Stimulated activated CD4-positive, alpha-beta T cell treated with anti-CD3 and anti-CD28 coated beads, Interleukin-12 subunit alpha, Interleukin-12 subunit beta, amount 100 ng/mL, for 4 hours (primary cell): ENCODE measurements at regions not wholly inside any gene's neighbourhood (a gene's known extent, or its start where the extent isn't known, plus 50 kb on each side); places are given as distances from the start of the nearest gene placed in this dataset.
"Not testable (repeated sequence)": the region's sequence is repeated elsewhere in the genome, so short reads cannot be mapped to it uniquely, and the experiment has no call there.

Experiments used
- DNase-seq: peaks from one replicate; pipeline ENCODE4 v3.0.0-alpha.2; 2020

GRCh38 chr4:124146068-124146467, 566.5 kb downstream of the ANKRD50 start:
- DNase-seq: no peak

- DNase-seq: no peak
Observed at GRCh38 chr4:124151031-124151430, 561.5 kb downstream of the ANKRD50 start.

GRCh38 chr4:124152132-124152531, 560.4 kb downstream of the ANKRD50 start:
- no peak for DNase-seq

GRCh38 chr4:124155239-124155638, 557.3 kb downstream of the ANKRD50 start:
- no peak for DNase-seq

GRCh38 chr4:124157396-124158083, 555.0 kb downstream of the ANKRD50 start:
- DNase-seq: no peak

- no peak for DNase-seq
Observed at GRCh38 chr4:124163401-124163800, 549.1 kb downstream of the ANKRD50 start.

- no peak for DNase-seq
Observed at GRCh38 chr4:124167602-124168001, 544.9 kb downstream of the ANKRD50 start.

- DNase-seq: not testable (repeated sequence)
Observed at GRCh38 chr4:124169524-124169923, 543.0 kb downstream of the ANKRD50 start.

- DNase-seq: no peak
Observed at GRCh38 chr4:124173912-124174311, 538.6 kb downstream of the ANKRD50 start.

- DNase-seq: no peak
Observed at GRCh38 chr4:124177647-124178425, 534.7 kb downstream of the ANKRD50 start.

GRCh38 chr4:124178449-124179021, 534.0 kb downstream of the ANKRD50 start:
- DNase-seq: no peak

GRCh38 chr4:124179506-124180186, 532.9 kb downstream of the ANKRD50 start:
- DNase-seq: no peak

GRCh38 chr4:124181039-124181438, 531.5 kb downstream of the ANKRD50 start:
- no peak for DNase-seq

GRCh38 chr4:124183231-124183630, 529.3 kb downstream of the ANKRD50 start:
- DNase-seq: no peak

GRCh38 chr4:124183926-124184325, 528.6 kb downstream of the ANKRD50 start:
- DNase-seq: no peak

GRCh38 chr4:124184792-124185191, 527.7 kb downstream of the ANKRD50 start:
- DNase-seq: no peak

- no peak for DNase-seq
Observed at GRCh38 chr4:124188595-124188994, 523.9 kb downstream of the ANKRD50 start.

GRCh38 chr4:124189545-124189944, 523.0 kb downstream of the ANKRD50 start:
- DNase-seq: no peak

GRCh38 chr4:124191329-124191728, 521.2 kb downstream of the ANKRD50 start:
- no peak for DNase-seq

- DNase-seq: no peak
Observed at GRCh38 chr4:124192544-124192943, 520.0 kb downstream of the ANKRD50 start.

GRCh38 chr4:124199185-124199584, 513.3 kb downstream of the ANKRD50 start:
- no peak for DNase-seq

GRCh38 chr4:124199755-124200154, 512.8 kb downstream of the ANKRD50 start:
- DNase-seq: no peak

- no peak for DNase-seq
Observed at GRCh38 chr4:124201636-124202035, 510.9 kb downstream of the ANKRD50 start.
